ENCODE measurements at regions not wholly inside any gene's neighbourhood (a gene's known extent, or its start where the extent isn't known, plus 50 kb on each side); places are given as distances from the start of the nearest gene placed in this dataset.

DNA sequence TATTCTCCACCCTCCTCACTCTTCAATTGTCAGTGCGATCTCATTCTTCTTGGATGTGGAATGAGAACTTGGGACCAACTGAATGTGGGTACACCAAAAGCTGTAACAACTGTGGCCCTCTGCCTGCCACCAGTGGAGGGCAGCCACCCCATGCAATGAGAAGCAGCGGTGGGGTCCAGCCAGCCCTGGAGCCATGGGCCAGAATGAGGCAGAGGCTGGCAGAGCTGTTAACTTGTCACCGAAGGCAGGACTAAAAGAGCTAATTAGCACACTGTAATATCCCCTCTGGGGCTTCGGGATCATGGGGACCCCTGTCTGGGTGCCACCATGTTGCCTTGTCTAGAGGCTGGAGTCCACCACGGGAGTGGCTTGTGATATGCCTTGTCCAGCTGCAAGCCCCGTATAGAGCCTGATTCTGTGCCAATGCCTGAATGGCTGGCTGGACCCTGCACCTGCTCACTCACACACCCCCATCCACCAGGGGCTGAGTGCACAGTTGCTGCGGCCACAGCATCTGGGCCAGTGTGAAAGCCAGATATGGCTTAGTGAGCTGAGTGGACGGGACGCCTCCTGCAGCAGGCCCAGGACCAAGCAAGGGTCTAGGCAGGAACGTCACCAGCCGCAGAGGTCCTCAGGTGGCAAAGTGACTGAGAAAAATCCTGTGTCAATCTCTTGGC is 680.5 kb downstream of the DSC3 start:
- H3K36me3 ChIP-seq (ENCODE audit: control insufficient read depth, insufficient read depth, low read length): no peaks in the 10 kb centered on the region
- 94 to 95% methylated on average over 11 of the region's 11 CpGs for WGBS, 2 experiments

DNA sequence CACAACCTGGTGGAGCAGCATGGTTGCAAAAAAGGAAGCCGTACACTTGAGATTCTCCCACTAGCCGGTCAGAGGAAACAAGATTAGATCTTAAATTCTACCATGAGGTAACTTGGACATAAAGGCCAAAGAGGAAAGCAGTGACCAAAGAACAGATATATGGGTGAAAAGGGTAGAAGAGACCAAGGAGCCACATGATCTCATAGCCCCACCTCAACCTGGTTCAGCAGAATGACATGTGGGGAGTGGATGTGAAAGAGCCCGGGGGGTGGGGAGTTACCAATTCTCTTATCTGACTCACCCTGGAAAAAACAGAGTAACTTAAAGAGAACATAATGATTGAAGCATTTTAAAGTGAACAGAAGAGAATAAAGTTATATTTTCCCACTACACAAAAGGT is 683.0 kb downstream of the DSC3 start:
- Histone ChIP-seq H3K27ac (ENCODE audit: insufficient read depth, low read depth, low read length, poor library complexity, severe bottlenecking) (no peak overlapping the region), H3K4me1 (ENCODE audit: control insufficient read depth, insufficient read depth, low read length) (no peaks in the 10 kb centered on the region), H3K36me3 (ENCODE audit: control insufficient read depth, insufficient read depth, low read length) (no peaks in the 10 kb centered on the region), H3K4me3 (ENCODE audit: insufficient read depth, low read depth, low read length) (no peak overlapping the region), H3K27me3 (ENCODE audit: control insufficient read depth, insufficient read depth, low read length, poor library complexity, severe bottlenecking) (no peaks in the 10 kb centered on the region), H3K9me3 (ENCODE audit: control insufficient read depth, low read length) (no peaks in the 10 kb centered on the region)
- WGBS, 2 experiments: 91 to 93% methylated on average over 2 to 3 of the region's 3 CpGs

More for the DNA sequence above, 680.5 kb downstream of the DSC3 start:
- H3K4me1 ChIP-seq (ENCODE audit: control insufficient read depth, insufficient read depth, low read length): no peaks in the 10 kb centered on the region
- H3K27me3 ChIP-seq (ENCODE audit: control insufficient read depth, insufficient read depth, low read length, poor library complexity, severe bottlenecking): no peaks in the 10 kb centered on the region
- no peak overlapping the region for H3K27ac ChIP-seq (ENCODE audit: insufficient read depth, low read depth, low read length, poor library complexity, severe bottlenecking)
- H3K4me3 ChIP-seq (ENCODE audit: insufficient read depth, low read depth, low read length): no peak overlapping the region
- H3K9me3 ChIP-seq (ENCODE audit: control insufficient read depth, low read length): no peaks in the 10 kb centered on the region

DNA sequence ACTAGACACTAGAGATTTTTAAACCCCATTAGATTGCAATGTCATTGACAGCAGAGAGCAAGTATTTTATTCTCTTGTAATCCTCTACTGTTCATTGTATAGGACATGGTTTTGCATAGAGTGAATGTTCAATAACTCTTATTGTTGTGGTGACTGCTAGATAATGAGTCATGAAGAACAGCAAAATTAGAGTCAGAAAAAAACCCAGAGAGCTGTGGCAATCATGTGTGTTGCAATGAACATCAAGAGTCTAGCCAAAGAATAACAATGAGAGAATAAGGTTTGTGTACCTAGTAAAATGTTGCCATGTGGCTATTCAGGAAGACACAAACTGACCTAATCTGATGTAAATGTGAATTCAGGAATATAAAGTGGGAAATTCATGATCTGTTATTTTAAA is 684.0 kb downstream of the DSC3 start:
- Histone ChIP-seq H3K4me3 (ENCODE audit: insufficient read depth, low read depth, low read length) (no peak overlapping the region), H3K36me3 (ENCODE audit: control insufficient read depth, insufficient read depth, low read length) (no peaks in the 10 kb centered on the region), H3K27ac (ENCODE audit: insufficient read depth, low read depth, low read length, poor library complexity, severe bottlenecking) (no peak overlapping the region), H3K9me3 (ENCODE audit: control insufficient read depth, low read length) (no peaks in the 10 kb centered on the region), H3K27me3 (ENCODE audit: control insufficient read depth, insufficient read depth, low read length, poor library complexity, severe bottlenecking) (no peaks in the 10 kb centered on the region), H3K4me1 (ENCODE audit: control insufficient read depth, insufficient read depth, low read length) (no peaks in the 10 kb centered on the region)

DNA sequence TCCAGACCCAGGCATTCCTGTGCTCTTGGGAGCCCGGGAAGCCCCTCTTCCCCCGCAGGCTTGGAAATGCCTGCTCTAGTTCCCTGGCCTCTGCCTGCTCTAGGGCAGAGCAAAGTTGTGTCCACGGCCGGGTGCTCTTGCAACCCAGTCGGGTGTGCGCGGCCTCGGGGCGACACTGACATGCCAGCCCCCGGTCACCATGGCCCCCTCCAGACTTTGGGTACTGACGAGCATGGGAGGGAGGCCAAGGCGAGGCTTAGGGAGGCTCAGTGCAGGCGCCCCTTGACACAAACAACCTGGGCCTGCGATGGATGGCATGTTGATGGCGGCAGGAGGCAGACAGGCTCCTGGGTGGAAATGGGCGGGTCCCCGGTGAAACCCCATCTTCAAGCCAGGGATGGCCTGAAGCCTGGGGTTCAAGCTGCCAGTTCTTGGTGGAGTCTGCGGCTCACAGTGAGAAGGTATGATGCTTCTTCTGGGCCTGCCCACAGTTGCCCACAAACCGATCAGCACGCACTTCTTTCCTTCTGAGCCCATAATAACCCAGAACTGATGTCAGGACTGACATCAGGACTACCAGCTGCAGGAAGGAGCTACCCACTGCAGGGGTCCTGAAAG is 689.9 kb downstream of the DSC3 start:
- Histone ChIP-seq H3K27ac (ENCODE audit: insufficient read depth, low read depth, low read length, poor library complexity, severe bottlenecking) (no peak overlapping the region), H3K4me1 (ENCODE audit: control insufficient read depth, insufficient read depth, low read length) (no peaks in the 10 kb centered on the region), H3K27me3 (ENCODE audit: control insufficient read depth, insufficient read depth, low read length, poor library complexity, severe bottlenecking) (no peaks in the 10 kb centered on the region), H3K4me3 (ENCODE audit: insufficient read depth, low read depth, low read length) (no peak overlapping the region), H3K9me3 (ENCODE audit: control insufficient read depth, low read length) (no peaks in the 10 kb centered on the region), H3K36me3 (ENCODE audit: control insufficient read depth, insufficient read depth, low read length) (no peaks in the 10 kb centered on the region)
- 93 to 94% methylated on average over 20 of the region's 20 CpGs for WGBS, 2 experiments

DNA sequence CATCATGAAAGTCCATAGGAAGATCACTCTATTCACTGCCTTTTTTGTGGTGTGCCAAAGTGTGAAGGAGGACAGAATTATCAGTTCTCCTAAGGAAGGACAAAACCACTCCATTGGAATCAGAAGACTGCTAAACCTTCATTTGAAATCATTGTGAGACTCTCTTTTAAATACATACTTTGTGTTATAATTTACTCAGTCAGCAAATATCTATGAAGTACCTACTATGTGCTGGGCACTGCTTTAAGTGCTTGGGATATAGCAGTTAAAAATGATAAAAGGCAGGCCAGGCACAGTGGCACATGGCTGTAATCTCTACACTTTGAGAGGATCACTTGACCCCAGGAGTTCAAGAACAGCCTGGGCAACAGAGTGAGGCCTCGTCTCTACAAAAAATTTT is 692.3 kb downstream of the DSC3 start:
- Histone ChIP-seq H3K27me3 (ENCODE audit: control insufficient read depth, insufficient read depth, low read length, poor library complexity, severe bottlenecking) (no peaks in the 10 kb centered on the region), H3K4me1 (ENCODE audit: control insufficient read depth, insufficient read depth, low read length) (no peaks in the 10 kb centered on the region), H3K36me3 (ENCODE audit: control insufficient read depth, insufficient read depth, low read length) (no peaks in the 10 kb centered on the region), H3K27ac (ENCODE audit: insufficient read depth, low read depth, low read length, poor library complexity, severe bottlenecking) (no peak overlapping the region), H3K9me3 (ENCODE audit: control insufficient read depth, low read length) (no peaks in the 10 kb centered on the region), H3K4me3 (ENCODE audit: insufficient read depth, low read depth, low read length) (no peak overlapping the region)
- no CpG with 5 or more reads among the region's 1 CpG for WGBS, 2 experiments

DNA sequence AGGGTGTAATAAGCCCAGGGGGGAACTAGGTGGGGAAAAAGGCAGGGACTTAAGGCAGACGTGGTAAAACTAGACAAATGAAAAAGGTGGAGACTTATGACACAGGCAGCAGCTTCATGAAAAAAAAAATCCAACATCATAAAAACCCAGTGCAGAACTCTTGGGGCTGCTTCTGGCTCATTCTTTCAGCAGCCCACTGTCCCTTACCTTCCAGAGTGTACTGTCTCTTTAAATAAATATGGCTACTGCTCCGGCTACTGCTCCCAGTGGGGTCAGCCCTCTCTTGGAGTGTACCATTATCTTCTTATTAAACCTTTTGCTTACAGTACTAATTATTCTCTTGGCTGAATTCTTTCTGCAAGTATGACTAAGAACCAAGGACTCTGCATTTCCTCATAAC is 699.5 kb downstream of the DSC3 start:
- Histone ChIP-seq H3K9me3 (ENCODE audit: control insufficient read depth, low read length) (no peaks in the 10 kb centered on the region), H3K27me3 (ENCODE audit: control insufficient read depth, insufficient read depth, low read length, poor library complexity, severe bottlenecking) (no peaks in the 10 kb centered on the region), H3K4me1 (ENCODE audit: control insufficient read depth, insufficient read depth, low read length) (no peaks in the 10 kb centered on the region), H3K36me3 (ENCODE audit: control insufficient read depth, insufficient read depth, low read length) (no peaks in the 10 kb centered on the region), H3K27ac (ENCODE audit: insufficient read depth, low read depth, low read length, poor library complexity, severe bottlenecking) (no peak overlapping the region), H3K4me3 (ENCODE audit: insufficient read depth, low read depth, low read length) (no peak overlapping the region)
- WGBS, 2 experiments: 91% methylated on average over 2 of the region's 2 CpGs

DNA sequence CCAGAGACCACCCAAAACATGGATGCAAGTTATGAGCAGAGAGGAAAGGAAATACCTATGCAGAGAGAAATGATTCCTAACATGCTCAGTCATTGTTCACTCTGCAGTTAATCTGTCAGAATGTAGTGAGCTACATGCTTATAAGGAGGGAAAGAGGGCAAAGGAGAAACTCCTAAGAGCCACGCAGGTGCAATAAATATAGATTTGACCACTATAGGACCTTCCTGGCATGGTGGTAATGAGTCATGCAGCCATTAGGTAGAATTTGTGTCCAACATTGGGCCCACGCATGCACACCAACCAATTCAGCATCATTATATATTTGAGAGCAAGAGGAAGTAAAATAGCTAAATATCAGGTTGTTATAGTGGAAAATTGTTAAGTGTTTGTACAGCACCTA is 699.9 kb downstream of the DSC3 start:
- no peak overlapping the region for H3K4me3 ChIP-seq (ENCODE audit: insufficient read depth, low read depth, low read length)
- H3K36me3 ChIP-seq (ENCODE audit: control insufficient read depth, insufficient read depth, low read length): no peaks in the 10 kb centered on the region
- H3K27me3 ChIP-seq (ENCODE audit: control insufficient read depth, insufficient read depth, low read length, poor library complexity, severe bottlenecking): no peaks in the 10 kb centered on the region
- 86 to 96% methylated on average over 1 to 2 of the region's 2 CpGs for WGBS, 2 experiments
- H3K4me1 ChIP-seq (ENCODE audit: control insufficient read depth, insufficient read depth, low read length): no peaks in the 10 kb centered on the region
- H3K27ac ChIP-seq (ENCODE audit: insufficient read depth, low read depth, low read length, poor library complexity, severe bottlenecking): no peak overlapping the region
- H3K9me3 ChIP-seq (ENCODE audit: control insufficient read depth, low read length): no peaks in the 10 kb centered on the region

DNA sequence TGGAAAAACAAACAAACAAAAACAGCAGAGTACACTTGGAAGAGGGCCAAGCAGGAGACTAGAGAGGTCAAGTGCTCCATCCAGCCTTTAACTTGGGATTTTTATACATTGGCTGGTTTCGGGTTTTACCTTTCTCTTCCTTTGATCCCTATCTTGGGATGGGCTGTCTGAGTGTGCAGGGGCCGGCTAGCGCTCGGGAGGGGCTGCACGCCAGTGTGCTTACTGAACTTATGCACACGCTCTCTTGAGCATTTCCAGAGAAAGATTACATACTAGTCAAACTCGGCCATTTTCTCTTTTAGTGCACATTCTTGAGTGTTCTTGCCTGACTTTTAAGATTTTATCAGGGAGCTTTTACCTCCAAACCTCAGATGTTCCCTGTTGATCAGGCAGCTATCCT is 707.8 kb downstream of the DSC3 start:
- WGBS, 2 experiments: 94 to 95% methylated on average over 7 of the region's 7 CpGs
- H3K4me1 ChIP-seq (ENCODE audit: control insufficient read depth, insufficient read depth, low read length): no peaks in the 10 kb centered on the region
- H3K27me3 ChIP-seq (ENCODE audit: control insufficient read depth, insufficient read depth, low read length, poor library complexity, severe bottlenecking): no peaks in the 10 kb centered on the region
- no peak overlapping the region for H3K4me3 ChIP-seq (ENCODE audit: insufficient read depth, low read depth, low read length)
- no peaks in the 10 kb centered on the region for H3K9me3 ChIP-seq (ENCODE audit: control insufficient read depth, low read length)
- H3K36me3 ChIP-seq (ENCODE audit: control insufficient read depth, insufficient read depth, low read length): no peaks in the 10 kb centered on the region
- H3K27ac ChIP-seq (ENCODE audit: insufficient read depth, low read depth, low read length, poor library complexity, severe bottlenecking): no peak overlapping the region

DNA sequence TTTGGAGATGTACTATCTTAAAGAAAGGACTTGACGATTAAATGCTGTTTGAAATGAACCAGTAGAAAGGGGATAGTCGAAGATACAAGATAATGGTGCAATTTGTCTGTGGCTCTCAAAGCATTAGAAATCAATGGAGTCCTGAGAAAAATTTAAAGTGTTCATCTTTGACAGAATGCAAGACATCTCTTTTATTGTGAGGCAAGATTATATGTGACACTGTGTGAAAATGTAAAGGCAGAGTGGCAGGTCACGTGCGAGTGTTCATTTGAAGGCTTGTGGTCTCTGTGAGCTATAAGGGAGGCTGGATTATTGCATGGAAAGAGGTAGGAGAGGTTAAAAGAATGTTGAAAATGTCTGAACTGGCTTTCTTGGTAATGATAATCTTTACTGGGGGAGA is 709.2 kb downstream of the DSC3 start:
- no peak overlapping the region for H3K27ac ChIP-seq (ENCODE audit: insufficient read depth, low read depth, low read length, poor library complexity, severe bottlenecking)

DNA sequence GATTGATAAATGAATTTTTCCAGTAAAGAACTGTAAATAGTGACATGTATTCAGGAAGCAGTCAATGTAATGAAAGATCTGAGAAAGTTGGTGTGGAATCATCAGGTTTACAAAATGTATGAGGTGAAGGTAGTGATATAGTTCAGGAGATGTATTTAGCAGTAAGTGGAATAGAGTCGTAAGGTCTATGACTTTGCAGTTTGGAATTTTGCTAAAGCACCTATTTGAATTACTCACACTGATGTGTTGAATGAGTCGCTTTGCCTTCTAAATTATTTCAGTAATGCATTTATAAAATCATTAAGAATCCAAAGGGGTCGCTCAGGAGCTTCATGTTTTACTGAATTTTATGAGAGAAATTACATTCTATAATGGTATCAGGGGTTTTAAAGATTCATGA is 713.7 kb downstream of the DSC3 start:
- H3K27me3 ChIP-seq (ENCODE audit: control insufficient read depth, insufficient read depth, low read length, poor library complexity, severe bottlenecking): no peaks in the 10 kb centered on the region
- H3K4me1 ChIP-seq (ENCODE audit: control insufficient read depth, insufficient read depth, low read length): no peaks in the 10 kb centered on the region
- no peak overlapping the region for H3K4me3 ChIP-seq (ENCODE audit: insufficient read depth, low read depth, low read length)
- H3K36me3 ChIP-seq (ENCODE audit: control insufficient read depth, insufficient read depth, low read length): no peaks in the 10 kb centered on the region
- no peaks in the 10 kb centered on the region for H3K9me3 ChIP-seq (ENCODE audit: control insufficient read depth, low read length)
- WGBS, 2 experiments: 58 to 88% methylated on average over 2 to 3 of the region's 3 CpGs
- no peak overlapping the region for H3K27ac ChIP-seq (ENCODE audit: insufficient read depth, low read depth, low read length, poor library complexity, severe bottlenecking)

More for the DNA sequence above, 709.2 kb downstream of the DSC3 start:
- H3K4me3 ChIP-seq (ENCODE audit: insufficient read depth, low read depth, low read length): no peak overlapping the region
- WGBS, 2 experiments: 93 to 94% methylated on average over 4 of the region's 4 CpGs
- H3K36me3 ChIP-seq (ENCODE audit: control insufficient read depth, insufficient read depth, low read length): no peaks in the 10 kb centered on the region
- H3K27me3 ChIP-seq (ENCODE audit: control insufficient read depth, insufficient read depth, low read length, poor library complexity, severe bottlenecking): no peaks in the 10 kb centered on the region
- H3K9me3 ChIP-seq (ENCODE audit: control insufficient read depth, low read length): no peaks in the 10 kb centered on the region
- no peaks in the 10 kb centered on the region for H3K4me1 ChIP-seq (ENCODE audit: control insufficient read depth, insufficient read depth, low read length)
